ENCODE measurements at regions not wholly inside any gene's neighbourhood (a gene's known extent, or its start where the extent isn't known, plus 50 kb on each side); places are given as distances from the start of the nearest gene placed in this dataset.

DNA sequence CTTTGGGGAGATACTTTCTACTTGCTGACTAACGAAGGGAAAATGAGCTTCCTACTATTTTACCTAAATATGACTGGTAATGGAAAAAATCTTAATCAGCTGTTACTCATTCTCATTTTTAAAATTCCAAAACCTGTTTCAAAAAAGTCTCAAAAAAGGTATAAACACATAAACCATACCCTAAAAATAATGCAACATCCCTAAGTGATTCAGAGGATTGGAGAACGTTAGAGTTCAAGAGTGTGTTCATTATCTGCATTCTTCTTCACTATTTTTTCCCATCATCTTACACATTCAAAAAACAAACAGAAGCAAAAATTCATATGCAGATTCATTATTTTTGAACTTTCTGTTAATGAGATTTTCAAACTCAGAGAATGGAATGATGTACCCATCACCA lies 150.4 kb upstream of the GNAI1 start:
- TF ChIP-seq, protein P1, sequence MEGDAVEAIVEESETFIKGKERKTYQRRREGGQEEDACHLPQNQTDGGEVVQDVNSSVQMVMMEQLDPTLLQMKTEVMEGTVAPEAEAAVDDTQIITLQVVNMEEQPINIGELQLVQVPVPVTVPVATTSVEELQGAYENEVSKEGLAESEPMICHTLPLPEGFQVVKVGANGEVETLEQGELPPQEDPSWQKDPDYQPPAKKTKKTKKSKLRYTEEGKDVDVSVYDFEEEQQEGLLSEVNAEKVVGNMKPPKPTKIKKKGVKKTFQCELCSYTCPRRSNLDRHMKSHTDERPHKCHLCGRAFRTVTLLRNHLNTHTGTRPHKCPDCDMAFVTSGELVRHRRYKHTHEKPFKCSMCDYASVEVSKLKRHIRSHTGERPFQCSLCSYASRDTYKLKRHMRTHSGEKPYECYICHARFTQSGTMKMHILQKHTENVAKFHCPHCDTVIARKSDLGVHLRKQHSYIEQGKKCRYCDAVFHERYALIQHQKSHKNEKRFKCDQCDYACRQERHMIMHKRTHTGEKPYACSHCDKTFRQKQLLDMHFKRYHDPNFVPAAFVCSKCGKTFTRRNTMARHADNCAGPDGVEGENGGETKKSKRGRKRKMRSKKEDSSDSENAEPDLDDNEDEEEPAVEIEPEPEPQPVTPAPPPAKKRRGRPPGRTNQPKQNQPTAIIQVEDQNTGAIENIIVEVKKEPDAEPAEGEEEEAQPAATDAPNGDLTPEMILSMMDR (IDR thresholded peaks at IDR 0.05; ENCODE audit: low read length): no peak
- no peak for TF ChIP-seq EZH2phosphoT487 (IDR thresholded peaks at IDR 0.05; ENCODE audit: low read length)
